GM10266 (cell line): ENCODE measurements at regions not wholly inside any gene's neighbourhood (a gene's known extent, or its start where the extent isn't known, plus 50 kb on each side); places are given as distances from the start of the nearest gene placed in this dataset.

Experiments used
- DNase-seq: peaks from one replicate; pipeline ENCODE4 v3.0.0; 2012; ENCODE audit errors: extremely low spot score
- TF ChIP-seq, protein P1 (sequence below): IDR thresholded peaks from 2 replicates; pipeline ENCODE4 v1.5.1; 2012; ENCODE audit warnings: mild to moderate bottlenecking, low read depth; ENCODE audit not compliant: control insufficient read depth, insufficient read depth; ENCODE audit errors: missing control alignments

DNA sequence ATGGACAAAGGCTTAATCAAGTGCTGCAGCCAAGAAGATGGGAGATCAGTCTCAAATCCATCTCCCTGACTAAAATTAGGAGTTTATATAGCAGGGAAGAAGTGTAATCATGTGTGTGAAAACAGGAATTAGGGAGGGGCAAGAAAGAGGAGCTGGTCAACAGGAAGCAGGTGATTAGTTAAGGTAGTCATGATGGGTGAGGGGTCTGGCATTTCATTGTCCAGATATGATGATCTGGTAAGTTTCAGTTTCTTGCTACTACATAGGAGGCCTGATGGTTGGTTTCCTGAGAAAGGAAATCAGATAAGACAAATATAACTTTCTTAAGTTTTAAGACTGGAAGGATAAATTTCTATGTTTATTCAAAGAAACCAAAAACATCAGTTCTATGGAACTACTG, 455.6 kb upstream of the GRAMD2B start:
- TF ChIP-seq, protein P1, sequence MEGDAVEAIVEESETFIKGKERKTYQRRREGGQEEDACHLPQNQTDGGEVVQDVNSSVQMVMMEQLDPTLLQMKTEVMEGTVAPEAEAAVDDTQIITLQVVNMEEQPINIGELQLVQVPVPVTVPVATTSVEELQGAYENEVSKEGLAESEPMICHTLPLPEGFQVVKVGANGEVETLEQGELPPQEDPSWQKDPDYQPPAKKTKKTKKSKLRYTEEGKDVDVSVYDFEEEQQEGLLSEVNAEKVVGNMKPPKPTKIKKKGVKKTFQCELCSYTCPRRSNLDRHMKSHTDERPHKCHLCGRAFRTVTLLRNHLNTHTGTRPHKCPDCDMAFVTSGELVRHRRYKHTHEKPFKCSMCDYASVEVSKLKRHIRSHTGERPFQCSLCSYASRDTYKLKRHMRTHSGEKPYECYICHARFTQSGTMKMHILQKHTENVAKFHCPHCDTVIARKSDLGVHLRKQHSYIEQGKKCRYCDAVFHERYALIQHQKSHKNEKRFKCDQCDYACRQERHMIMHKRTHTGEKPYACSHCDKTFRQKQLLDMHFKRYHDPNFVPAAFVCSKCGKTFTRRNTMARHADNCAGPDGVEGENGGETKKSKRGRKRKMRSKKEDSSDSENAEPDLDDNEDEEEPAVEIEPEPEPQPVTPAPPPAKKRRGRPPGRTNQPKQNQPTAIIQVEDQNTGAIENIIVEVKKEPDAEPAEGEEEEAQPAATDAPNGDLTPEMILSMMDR = no peak
- DNase-seq = no peak

DNA sequence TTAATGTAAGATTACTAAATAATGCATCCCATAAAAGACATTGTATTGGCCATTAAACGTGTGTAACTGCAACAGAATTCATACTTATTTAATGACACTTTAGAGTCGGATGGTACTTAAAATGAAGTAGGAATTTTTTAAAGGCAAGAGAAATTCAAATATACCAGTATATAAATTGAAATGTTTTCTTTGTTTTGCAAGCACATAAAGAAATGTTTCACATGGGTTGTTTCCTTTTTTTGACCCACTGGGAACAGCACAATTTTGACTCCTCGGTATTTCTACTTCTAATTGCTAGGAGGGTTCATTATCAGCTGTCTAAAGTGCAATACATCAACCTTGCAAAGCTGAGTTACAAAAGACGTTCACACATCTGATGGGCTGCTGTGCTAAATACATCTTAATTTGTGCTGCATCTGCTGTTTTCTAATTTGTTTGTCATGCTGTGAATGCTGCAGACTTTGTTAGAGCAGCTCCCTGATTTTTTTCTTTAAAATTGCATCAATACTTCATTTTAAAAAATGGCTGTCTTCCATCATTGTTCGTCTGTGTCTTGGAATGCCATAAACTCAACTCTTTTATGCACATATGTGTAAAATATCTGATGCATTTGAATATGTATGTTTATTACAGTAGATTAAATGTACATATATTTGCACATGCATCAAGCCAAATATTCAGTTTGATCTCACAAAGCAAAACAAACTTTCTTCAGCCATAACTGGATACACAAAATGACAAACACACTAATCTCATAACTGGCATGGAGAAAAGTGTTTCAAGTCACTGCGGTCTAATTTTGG, 454.0 kb upstream of the GRAMD2B start:
- TF ChIP-seq, protein P1 = no peak
- no peak for DNase-seq

DNA sequence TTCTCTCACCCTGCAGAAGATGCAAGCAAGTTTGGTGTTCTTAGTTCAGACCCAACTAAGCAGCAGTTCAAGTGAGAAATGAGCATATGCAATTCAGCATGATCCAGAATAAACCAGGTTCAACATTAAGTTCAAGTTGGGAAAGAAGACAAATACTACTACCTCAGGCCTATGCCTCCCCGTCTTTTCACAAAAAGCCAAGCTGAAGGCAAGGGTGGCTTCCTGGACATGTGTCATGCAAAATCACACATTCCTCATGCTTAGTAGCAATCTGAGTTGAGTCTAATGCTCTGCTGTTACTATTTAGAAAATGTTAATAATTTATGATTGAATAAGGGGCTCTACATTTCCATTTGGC, 453.4 kb upstream of the GRAMD2B start:
- TF ChIP-seq, protein P1 = no peak
- DNase-seq = no peak

DNA sequence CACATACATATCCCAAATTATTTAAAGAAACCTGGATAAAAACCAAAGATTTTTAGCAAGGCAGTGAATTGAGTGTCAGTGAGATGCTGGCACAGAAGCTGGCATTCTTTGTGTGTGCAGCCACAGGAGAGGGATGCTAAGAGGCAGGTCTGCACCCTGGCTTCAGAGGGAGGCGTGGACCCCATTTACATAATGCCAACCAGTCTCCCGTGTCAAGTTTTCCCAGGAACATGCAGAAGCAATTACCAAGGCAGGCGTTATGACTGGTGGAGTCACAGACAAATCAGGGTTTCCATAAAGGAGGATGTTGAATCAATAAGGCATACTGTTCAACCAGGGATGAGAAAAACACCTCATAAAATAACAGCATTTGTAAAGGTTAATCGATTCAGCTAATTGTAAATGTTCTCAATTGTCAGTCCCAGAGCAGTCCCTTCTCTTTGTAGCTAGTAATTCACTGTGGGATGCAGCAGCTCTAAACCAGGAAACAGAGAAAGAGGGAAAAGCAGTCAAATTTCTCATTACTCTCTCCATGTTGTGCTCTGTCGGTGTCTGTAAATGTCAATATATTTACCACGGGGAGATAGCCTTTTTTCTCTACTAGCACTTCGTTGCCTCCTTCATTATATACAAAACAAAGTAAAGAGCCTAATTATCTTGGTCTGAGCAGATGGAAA, 452.4 kb upstream of the GRAMD2B start:
- TF ChIP-seq, protein P1 = no peak
- no peak for DNase-seq

DNA sequence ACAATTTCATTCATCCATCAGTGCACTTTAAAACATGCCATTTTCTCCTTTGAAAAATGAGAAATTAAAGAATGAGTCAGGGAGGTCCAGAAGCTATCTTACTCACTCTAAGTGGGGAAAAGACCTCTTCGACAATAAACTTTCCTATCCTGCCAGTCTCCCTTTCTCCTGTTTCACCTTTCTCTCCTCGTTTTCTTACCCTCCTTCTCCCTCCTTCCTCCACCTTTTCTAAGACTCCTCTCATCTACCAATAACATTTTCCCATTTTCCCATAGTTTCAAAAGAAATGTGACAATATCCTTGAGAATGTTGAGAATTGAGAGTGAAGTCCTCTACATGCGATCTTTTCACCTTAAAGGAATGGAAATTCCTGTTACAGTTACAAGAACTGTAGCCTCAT, 450.5 kb upstream of the GRAMD2B start:
- no peak for DNase-seq
- TF ChIP-seq, protein P1 = no peak

DNA sequence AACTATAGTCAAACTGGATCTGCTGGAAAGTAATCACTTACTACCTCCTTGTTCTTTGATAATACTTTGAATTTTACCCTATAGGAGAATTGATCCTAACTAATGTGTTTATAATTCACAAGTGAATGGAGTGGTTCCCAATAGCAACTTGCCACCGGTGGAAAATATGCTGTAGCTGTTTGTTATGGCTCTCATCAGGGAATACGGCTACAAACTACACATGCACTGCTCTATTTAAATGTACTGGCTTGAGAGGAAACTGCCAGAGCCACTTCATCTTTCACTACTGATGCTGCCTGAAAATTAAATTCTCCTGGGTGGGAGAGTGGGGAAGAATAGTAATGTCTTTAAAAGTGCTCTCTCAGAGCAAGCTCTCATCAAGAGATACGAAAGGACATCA, 448.5 kb upstream of the GRAMD2B start:
- DNase-seq = no peak
- TF ChIP-seq, protein P1 = no peak

DNA sequence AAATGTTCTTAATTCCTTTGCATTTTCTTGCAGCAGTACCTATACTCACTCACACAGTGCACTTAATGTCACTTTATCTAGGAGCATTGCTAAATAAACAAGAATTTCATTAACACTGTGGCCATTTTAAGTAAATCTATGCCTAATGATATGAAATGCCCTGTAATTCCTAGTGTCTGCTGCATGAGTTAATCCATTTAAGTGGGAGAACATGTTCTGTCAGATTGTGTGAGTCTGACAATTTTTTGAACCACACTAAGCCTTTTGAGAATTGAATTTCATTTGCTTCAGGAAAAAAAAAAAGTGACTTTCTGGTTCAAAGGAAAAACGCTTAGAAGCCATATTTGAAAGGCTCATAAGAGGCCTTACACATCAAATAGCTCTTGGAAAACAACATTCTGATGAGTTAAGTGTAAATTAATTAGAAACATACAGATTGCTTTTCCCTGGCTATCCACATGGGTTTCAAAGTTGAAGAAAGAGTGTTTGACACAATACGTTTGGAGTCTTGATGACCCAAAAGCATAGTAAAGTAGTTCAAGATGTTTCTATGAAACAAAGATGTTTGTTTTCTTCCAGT, 446.7 kb upstream of the GRAMD2B start:
- TF ChIP-seq, protein P1 = no peak
- DNase-seq = no peak
